HEK293T (cell line): ENCODE measurements at regions not wholly inside any gene's neighbourhood (a gene's known extent, or its start where the extent isn't known, plus 50 kb on each side); places are given as distances from the start of the nearest gene placed in this dataset.

ENCODE experiments used
- ARNT ChIP-seq: fragments of 450-650 bp; IDR thresholded peaks from 2 replicates; pipeline ENCODE4 v1.6.1; 2017; ENCODE audit warnings: mild to moderate bottlenecking
- BHLHE40 ChIP-seq: fragments of 450-650 bp; IDR thresholded peaks from 2 replicates; pipeline ENCODE4 v1.6.1; 2016; ENCODE audit warnings: mild to moderate bottlenecking, moderate library complexity, borderline replicate concordance
- ELF4 ChIP-seq: fragments of 450-650 bp; IDR thresholded peaks from 2 replicates; pipeline ENCODE4 v1.6.1; 2017; ENCODE audit warnings: antibody characterized with exemption
- FOXK2 ChIP-seq: fragments of 450-650 bp; IDR thresholded peaks from 2 replicates; pipeline ENCODE4 v1.6.1; 2016; ENCODE audit warnings: mild to moderate bottlenecking
- FOXM1 ChIP-seq: fragments of 450-650 bp; IDR thresholded peaks from 2 replicates; pipeline ENCODE4 v1.6.1; 2017; ENCODE audit warnings: mild to moderate bottlenecking, borderline replicate concordance
- TF ChIP-seq, protein P1 (sequence below): fragments of 450-650 bp; IDR thresholded peaks from 2 replicates; pipeline ENCODE4 v1.6.1; 2016

DNA sequence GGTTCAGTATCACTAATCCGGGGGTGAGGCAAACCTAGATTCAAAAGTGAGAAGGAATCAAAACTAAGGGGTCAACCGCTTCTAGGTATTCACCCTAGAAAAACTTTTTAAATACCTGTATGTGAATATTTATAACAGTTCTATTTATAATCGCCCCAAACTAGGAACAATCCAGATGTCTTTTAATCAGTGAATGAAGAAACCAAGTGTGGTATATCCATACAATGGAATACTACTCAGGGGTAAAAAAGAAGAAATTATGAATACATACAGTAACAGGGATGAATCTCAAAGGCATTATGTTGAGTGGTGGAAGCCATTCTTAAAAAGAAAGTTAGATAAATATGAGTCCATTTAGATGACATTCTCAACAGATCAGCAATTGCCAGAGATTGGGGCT, 178.0 kb upstream of the BLID start:
- TF ChIP-seq, protein P1, sequence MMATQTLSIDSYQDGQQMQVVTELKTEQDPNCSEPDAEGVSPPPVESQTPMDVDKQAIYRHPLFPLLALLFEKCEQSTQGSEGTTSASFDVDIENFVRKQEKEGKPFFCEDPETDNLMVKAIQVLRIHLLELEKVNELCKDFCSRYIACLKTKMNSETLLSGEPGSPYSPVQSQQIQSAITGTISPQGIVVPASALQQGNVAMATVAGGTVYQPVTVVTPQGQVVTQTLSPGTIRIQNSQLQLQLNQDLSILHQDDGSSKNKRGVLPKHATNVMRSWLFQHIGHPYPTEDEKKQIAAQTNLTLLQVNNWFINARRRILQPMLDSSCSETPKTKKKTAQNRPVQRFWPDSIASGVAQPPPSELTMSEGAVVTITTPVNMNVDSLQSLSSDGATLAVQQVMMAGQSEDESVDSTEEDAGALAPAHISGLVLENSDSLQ, result no peak
- no peak for TF ChIP-seq FOXM1
- no peak for TF ChIP-seq BHLHE40
- TF ChIP-seq ARNT, result no peak
- no peak for TF ChIP-seq FOXK2
- no peak for TF ChIP-seq ELF4
